ENCODE measurements at regions not wholly inside any gene's neighbourhood (a gene's known extent, or its start where the extent isn't known, plus 50 kb on each side); places are given as distances from the start of the nearest gene placed in this dataset.
"Not testable (repeated sequence)": the region's sequence is repeated elsewhere in the genome, so short reads cannot be mapped to it uniquely, and the experiment has no call there.

DNA sequence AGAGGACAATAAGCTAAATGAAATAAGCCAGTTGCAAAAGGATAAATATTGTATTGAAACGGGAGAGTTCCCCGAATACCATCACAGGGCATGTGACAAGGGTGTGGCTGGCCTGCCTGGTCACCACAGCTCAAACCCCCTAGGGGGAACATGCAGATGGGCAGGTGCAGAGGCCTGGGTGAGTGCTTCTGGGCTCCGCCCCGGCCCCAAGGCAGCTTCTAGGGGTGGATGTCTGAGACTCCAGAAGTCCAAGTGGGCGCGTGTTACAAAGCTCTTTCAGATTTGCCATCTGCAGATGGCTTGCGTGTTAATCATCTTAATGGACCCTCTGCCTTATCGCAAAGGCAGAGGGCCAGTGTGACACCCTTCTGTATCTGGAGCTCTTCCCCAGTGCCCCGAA, 559.2 kb upstream of the IMPG1 start:
- DNase-seq = no peak

- DNase-seq = no peak
Measured at GRCh38 chr6:76615395-76615794, 542.9 kb upstream of the IMPG1 start.

- DNase-seq = no peak
Measured at GRCh38 chr6:76612954-76613353, 540.5 kb upstream of the IMPG1 start.

DNA sequence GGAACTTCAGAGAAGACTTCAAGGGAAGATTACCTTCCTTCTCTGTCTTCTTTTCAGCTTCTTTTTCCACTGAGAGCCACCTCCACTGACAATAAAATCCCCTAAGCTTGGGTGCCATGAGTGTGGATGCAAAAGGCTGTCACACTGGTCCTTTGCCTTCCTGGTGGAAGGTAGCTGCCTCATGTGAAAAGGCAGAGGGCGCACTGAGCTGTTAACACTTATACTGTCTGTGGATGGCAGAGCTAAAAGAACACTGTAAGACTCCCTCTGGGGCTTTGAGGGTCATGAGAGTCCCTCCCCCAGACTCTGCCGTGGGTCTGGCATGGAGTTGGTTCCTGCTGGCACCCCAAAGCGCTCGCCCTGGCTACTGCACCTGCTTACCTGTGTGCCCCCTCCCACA, 536.7 kb upstream of the IMPG1 start:
- DNase-seq = no peak

GRCh38 chr6:76594109-76594508, 521.6 kb upstream of the IMPG1 start:
- no peak for DNase-seq

DNA sequence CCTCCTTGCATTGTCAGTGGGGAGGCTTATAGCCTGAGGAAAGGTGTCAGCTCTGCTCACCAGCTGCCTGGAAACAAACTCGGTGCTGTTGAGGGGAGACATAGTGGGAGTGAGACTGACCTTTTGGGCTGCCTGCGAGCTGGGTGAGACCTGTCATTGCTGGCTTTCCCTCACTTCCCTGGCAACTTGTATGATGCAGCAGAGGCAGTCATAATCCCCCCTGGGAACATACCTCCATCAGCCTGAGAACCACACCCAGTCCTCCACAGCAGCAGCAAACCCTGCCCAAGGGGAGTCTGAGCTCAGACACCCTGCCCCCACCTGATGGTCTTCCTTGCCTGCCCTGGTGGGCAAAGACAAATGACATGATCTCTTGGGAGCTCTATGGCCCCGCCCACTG, 521.2 kb upstream of the IMPG1 start:
- no peak for DNase-seq

DNA sequence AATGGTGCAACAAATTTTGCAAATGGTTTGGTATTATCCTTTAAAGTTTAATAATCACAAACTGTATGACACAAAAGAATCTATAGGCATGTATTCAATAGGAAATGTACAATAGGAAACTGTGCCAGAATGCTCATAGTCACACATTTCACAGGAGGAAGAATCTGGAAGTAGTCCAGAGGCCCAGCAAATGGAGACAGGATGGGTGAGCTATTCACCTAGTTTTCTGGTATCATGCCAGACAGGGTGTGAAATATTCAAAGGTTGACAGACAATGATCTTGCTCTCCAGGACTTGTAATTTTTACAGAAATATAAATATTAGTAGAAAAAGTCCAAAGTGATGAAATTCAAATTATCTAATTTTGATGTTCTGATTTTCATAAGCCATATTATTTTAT, 520.1 kb upstream of the IMPG1 start:
- no peak for DNase-seq

GRCh38 chr6:76587271-76587670, 514.8 kb upstream of the IMPG1 start:
- no peak for DNase-seq

GRCh38 chr6:76584121-76584520, 511.7 kb upstream of the IMPG1 start:
- no peak for DNase-seq

DNA sequence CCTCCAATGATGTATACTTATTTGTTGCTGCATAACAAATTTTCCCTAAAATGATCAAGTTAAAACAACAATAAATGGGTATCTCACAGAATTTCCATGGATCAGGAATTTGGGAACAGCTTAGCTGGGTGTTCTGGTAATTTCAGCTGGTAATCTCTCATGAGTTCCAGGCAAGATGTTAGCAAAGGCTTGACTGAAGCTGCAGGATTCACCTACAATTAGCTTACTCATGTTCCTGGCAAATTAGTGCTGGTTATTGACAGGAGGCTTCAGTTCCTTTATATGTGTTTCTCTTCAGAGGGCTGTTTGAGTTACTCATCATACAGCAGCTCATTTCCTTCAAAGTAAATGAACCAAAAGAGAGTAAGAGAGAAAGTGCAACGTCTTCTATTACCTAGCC, 506.3 kb upstream of the IMPG1 start:
- no peak for DNase-seq

GRCh38 chr6:76574746-76575145, 502.3 kb upstream of the IMPG1 start:
- no peak for DNase-seq

DNA sequence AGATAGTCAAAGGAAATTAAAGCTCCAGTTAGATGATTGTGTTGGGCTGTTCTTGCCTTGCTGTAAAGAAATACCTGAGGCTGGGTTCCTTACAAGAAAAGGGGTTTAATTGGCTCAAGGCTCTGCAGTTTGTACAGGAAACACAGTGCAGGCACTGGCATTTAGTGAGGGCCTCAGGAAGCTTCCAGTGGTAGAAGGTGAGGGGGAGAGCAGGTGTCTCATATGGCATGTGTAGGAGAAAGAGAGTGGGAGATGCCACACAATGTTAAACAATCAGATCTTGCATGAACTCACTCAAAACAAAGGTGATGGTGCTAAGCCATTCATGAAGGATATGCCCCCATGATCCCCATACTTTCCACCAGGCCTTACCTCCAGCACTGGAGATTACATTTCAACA, 493.5 kb upstream of the IMPG1 start:
- DNase-seq = no peak

GRCh38 chr6:76562371-76562770, 489.9 kb upstream of the IMPG1 start:
- not testable (repeated sequence) for DNase-seq

DNA sequence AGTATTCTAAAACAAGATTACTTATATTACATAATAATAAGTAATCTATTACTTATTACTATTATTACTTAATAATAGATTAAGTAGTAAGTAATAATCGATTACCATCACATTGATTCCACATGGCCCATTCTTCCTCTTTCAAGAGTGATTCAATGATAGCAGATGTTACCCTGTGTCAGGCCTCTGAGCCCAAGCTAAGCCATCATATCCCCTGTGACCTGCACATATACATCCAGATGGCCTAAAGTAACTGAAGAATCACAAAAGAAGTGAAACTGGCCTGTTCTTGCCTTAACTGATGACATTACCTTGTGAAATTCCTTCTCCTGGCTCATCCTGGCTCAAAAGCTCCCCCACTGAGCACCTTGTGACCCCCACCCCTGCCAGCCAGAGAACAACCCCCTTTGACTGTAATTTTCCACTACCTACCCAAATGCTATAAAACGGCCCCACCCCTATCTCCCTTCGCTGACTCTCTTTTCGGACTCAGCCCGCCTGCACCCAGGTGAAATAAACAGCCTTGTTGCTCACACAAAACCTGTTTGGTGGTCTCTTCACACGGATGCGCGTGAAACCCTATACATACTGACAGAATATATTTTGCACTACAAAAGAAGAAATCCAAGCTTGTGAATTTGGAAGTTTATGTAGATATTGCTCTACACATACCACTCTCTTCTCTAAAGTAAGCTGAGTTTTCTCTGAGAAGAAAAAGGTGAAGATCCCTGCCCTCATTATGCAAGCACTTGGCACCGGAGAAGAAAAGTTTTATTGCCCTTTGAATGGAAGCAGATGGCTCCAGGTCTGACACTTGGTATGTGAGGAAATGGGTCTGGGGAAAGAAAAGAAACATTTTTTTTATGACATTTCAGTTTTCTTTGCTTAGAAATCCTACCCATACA, 488.6 kb upstream of the IMPG1 start:
- DNase-seq = not testable (repeated sequence)

DNA sequence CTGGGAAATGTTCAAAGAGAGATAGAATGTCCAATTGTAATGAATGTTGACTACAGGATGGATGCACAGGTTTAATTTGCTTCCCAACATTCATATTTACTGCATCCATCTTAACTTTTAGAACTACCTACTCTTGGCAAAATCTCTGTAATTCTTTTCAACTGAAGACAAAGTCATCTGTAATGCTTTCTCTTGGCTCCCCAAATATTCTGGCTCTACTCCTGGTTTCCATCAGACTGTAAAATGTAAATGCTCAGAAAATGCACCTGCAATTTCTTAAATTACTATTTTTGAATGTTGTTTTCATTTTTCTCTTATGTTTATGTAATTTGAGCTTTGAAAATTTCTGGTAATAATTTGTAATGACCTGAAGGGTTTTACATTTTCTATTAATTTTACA, 480.8 kb upstream of the IMPG1 start:
- DNase-seq = no peak

GRCh38 chr6:76552268-76552667, 479.8 kb upstream of the IMPG1 start:
- DNase-seq = no peak

DNA sequence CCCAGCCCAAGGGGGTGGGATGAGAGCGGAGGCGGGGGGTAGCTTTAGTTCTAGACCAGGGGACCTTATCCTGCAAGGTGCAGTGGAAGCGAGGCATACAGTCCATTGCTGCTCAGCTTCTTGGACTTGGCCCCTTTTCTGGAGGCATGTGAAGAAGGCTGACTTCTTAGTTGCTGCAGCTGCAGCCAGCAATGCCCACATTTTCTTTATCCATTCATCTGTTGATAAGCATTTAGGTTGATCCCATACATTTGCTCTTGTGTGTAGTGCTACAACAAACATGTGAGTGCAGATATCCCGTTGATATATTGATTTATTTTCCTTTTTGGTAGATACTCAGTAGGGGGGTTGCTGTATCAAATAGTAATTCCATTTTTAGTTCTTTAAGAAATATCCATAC, 461.2 kb upstream of the IMPG1 start:
- no peak for DNase-seq

DNA sequence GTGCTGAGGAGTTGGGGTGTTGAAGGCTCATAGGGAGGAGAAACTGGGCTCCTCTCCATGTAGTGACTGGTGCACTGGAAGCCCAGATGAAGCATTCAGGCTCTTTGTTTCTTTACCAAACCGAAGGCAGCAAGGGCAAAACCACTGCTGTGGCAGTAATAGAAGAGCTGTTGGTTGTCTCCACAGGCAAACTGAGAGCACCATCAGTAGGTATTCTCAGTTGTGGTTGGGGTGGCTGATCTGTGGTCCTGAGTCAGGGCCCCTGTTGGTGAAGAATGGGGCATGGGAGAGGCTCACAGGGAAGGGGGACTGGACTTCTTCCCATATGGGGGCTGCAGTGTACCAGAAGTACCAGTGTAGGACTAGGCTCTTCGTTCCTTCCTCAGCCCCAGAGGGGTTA, 460.2 kb upstream of the IMPG1 start:
- no peak for DNase-seq

- no peak for DNase-seq
Measured at GRCh38 chr6:76518443-76518842, 446.0 kb upstream of the IMPG1 start.

DNA sequence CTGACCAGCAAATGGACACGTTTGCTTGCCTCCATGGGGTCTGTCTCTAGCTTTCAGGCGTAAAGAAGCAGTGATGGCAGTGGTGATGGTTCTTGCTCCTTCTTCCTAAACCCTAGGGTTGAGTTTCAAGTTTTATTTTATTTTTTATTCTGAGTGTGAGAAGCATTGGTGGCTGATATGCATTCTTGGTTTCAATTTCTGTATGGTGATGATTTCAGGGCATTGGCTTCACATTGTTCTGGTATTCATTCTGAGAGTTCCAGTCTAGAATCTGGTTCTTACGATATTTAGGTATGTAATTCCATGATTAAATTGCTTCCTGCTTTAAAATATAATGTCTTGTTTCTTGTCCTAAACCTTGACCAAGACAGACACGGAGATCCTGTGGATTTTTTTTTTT, 444.5 kb upstream of the IMPG1 start:
- no peak for DNase-seq

DNA sequence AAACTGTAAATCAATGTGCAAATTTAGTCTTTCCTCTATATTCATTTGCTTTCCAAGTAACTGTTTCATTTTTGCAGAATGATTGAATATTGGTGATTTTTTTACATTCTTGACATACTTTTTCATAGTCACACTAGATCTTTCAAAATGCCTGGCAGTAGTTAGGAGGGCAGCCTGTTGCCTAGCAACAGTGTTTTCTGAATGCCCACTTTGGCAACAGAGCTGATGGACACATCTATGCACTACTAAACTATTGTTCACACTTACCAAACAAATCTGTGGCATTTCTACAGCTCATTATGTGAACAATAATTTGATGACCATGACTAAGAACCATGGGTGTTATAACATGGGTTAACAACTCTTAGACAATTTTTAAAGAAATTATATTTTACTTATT, 438.0 kb upstream of the IMPG1 start:
- no peak for DNase-seq

GRCh38 chr6:76509397-76509796, 436.9 kb upstream of the IMPG1 start:
- DNase-seq = no peak

DNA sequence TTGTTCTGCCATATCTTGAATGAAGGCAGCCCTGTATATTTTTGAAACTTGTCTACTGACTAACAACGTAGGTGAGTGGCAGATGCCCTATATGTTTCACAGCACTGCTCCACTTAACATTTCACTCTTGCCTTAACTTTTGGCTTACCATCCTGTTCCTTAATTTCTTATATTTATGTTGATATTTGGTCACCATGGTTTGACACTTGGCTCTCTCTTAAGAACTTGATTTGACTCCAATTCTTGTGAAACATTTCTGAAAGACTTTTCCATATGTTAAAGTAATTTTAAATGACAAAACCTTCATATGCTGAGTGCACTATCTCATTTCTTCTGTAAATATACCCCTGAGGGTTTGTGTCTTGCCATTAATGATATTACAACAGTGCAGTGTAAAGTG, 434.3 kb upstream of the IMPG1 start:
- no peak for DNase-seq

DNA sequence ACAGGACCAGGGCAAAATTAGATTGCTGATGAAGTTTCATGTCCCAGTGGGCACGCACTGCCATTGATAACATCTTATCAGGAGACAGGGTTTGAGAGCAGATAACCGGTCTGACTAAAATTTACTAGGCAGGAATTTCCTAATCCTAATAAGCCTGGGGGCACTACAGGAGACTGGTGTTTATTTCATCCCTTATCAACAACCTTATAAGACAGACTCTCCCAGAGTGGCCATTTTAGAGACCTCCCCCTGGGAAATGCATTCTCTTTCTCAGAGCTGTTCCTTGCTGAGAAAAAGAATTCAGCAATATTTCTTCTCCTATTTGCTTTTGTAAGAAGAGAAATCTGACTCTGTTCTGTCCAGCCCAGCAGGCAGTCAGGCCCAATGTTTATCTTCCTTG, 423.4 kb upstream of the IMPG1 start:
- DNase-seq = no peak

DNA sequence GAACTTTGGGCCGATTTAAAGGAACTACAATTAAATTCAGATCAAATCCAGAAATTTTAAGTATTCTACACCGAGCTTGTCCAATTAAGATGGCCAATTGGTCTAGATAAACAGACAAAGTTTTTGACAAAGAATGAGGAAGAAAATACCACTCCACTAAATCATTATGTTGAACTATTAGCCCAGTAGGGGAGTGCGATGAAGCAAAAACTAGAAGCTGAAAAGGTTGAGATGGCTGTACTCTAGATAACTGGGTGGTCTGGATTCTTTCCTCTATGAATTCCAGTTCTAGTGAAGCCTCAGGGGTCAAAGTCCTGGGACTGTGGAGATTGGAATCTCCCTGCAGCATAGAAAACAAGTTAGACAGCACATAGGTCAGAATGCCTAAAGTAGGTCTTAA, 418.9 kb upstream of the IMPG1 start:
- DNase-seq = not testable (repeated sequence)
